HG02840 (cell line): ENCODE measurements at regions not wholly inside any gene's neighbourhood (a gene's known extent, or its start where the extent isn't known, plus 50 kb on each side); places are given as distances from the start of the nearest gene placed in this dataset.

Source experiments
- ATAC-seq: cut with Tn5 transposase; IDR thresholded peaks from one replicate; pipeline ENCODE4 v1.9.1; 2021; ENCODE audit warnings: mild to moderate bottlenecking, moderate library complexity, moderate number of reproducible peaks; ENCODE audit not compliant: unreplicated experiment, low FRiP score

DNA sequence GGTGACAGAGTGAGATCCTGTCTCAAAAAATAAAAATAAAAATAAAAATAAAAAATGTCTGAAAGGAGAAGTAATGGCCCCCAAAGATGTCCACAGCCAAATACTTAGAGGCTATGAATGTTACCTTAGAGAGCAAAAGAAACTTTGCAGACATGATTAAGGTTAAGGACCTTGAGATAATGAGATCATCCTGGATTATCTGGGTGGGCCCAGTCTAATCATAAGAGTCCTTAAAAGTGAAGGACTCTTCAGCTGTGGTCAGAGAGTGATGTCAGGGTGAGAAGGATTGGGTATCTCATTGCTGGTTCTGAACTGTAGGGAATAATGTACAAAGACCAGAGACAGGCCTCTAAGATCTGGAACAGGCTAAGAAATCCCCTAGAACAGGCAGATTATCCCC, 84.9 kb upstream of the POU1F1 start:
- ATAC-seq: no peak

- no peak for ATAC-seq
These were observed 83.4 kb upstream of the POU1F1 start for GRCh38 chr3:87359826-87360225.

DNA sequence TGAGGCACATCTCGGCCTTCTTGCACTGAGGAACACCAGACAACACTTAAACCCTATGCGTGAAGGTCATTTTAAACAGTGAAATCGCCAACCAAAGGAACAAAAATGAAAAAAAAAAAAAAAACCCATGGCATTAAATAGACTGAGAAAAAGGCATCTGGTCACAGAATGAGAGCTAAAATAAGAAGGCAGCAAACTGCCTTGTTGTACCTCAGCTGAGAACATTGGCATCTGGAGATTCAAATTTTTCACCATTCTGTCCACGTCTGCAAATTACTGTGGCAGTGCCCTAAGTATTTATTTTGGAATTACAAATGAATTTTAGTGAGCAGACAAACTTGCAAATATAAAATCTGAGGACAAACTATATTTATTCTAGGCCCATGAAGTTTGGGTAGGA, 82.6 kb upstream of the POU1F1 start:
- ATAC-seq: no peak

DNA sequence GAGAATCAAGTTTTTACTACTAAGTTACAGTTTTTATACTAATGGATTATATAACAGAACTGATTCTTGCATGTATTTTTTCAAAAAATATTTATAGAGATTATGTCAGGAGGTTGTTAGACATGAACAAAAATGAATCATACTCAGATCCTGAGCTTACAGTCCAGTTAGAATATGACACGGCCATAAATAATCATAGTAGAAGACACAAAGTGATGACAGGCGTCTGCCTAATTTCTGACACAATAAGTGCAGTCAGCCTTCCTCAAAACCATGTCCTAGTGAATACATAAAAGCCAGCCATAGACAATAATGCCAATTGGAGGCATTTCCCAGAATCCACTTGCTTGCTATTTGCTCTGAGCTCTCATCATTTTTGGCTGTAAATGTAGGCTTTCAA, 81.7 kb upstream of the POU1F1 start:
- no peak for ATAC-seq

DNA sequence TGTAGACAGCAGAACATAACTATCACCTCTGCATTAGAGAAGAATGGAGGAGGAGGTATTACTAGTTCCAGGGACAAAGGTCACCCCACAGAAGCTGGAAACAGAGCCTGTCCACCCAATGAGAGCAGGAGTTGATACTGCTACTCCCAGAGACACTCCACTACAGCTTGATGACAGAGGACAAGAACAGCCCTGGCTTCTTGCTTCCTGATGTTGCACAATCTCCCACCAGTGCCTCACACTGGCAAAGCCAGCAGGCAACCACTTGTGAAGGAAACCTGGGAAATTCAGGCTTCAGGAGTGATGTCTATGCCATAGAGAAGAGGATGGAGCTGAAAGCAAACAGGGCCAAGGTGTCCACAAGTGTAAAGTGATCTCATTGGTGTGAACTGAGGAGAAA, 78.0 kb upstream of the POU1F1 start:
- ATAC-seq: no peak

DNA sequence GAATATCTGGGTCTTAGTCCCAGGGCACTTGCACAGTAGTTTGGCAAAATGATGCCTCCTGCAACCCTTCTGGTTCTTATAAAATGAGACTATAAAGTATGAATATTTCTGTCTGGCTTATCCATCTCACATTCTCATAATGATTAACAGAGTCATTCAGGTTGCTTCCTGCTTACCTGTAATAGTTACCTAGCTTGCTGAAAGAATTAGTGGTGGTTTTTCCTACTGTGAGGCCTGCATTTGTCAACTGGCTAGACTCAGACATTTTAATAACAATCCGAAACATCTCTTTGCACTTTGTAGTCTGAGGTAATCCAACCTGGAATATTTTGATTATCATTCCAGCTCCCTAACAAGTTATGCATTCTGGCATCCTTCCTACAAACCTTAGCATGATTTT, 75.6 kb upstream of the POU1F1 start:
- no peak for ATAC-seq

DNA sequence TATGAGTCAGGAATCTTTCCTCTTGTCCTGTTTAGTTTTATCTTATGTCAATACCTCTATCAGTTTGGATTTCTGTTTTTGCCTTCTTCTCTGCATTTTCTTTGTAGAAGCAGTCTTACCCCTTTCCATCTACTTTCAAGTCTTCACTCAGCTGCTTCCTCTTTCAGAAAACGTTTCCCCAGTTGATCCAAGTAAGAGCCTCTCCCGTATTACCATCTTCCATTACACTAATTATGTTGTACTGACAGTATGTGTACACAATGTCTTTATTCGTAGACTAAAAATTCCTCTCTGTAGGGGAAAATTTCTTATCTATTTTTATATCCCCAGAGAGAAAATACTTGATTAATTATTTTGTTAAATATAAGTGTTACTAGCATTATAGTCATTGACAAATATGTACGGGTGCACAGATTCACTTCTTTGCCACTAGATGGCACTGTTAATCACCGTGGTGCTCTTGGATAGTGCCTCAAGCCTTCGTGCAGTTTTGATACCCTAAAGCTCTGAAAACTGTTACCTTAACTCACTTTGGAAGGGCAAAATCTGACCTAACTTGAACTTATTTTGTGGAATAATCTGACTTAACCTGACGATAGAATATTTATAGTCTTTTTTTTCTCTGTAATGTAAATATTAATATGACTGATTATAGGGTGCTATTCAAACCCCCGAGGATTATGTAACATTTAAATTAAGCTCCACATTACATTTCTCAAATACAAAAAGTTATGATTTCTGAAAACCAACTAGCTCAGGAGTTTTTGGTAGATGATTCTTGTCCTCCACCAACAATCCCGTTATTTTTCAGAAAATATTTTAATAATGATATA, 74.2 kb upstream of the POU1F1 start:
- peak; percentile 95 for ATAC-seq

- no peak for ATAC-seq
These were observed 73.4 kb upstream of the POU1F1 start for GRCh38 chr3:87349833-87350232.

GRCh38 chr3:87336761-87337160, 60.4 kb upstream of the POU1F1 start:
- no peak for ATAC-seq

- ATAC-seq: no peak
These were observed 59.5 kb upstream of the POU1F1 start for GRCh38 chr3:87335931-87336330.

DNA sequence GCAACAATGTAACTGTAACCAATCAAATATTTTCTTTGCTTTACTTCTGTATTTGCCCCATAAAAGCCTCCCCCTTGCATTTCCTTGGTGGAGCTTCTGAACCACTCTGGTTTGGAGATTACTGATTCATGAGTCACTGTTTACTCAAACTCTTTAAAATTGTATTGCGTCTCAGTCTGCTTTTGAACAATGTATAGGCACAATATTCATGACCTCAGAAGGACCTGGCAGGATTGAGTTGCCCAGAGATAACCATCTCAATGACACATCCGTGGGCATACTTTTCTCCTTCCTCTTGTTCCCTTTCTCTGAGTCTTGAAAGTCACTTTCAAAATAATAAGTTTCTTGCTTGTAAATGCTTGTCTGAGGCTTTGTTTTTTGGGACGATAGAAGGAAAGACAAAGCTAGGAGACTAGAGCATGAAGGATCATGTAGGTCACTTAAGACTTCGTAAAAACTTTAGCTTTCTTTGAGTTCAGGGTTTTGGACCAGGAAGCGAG, 57.1 kb upstream of the POU1F1 start:
- ATAC-seq: no peak

GRCh38 chr3:87332789-87333188, 56.4 kb upstream of the POU1F1 start:
- no peak for ATAC-seq

- ATAC-seq: no peak
These were observed 52.7 kb upstream of the POU1F1 start for GRCh38 chr3:87329065-87329464.
